OCI-LY7 (cell line): ENCODE measurements at regions not wholly inside any gene's neighbourhood (a gene's known extent, or its start where the extent isn't known, plus 50 kb on each side); places are given as distances from the start of the nearest gene placed in this dataset.

Experiments
- EZH2phosphoT487 ChIP-seq: fragments of 200-600 bp; sonication (generic); IDR thresholded peaks from 2 replicates; pipeline ENCODE4 v1.6.1; 2018; ENCODE audit warnings: low read depth, borderline replicate concordance, mild to moderate bottlenecking, mixed run types, antibody characterized with exemption, low read length, moderate library complexity, mixed read lengths
- TF ChIP-seq, protein P1 (sequence below): fragments of 200-600 bp; sonication (generic); conservative IDR thresholded peaks from 2 replicates; pipeline ENCODE4 v1.5.1; 2014; ENCODE audit warnings: mild to moderate bottlenecking, antibody characterized with exemption, low read length, moderate library complexity, mixed read lengths

DNA sequence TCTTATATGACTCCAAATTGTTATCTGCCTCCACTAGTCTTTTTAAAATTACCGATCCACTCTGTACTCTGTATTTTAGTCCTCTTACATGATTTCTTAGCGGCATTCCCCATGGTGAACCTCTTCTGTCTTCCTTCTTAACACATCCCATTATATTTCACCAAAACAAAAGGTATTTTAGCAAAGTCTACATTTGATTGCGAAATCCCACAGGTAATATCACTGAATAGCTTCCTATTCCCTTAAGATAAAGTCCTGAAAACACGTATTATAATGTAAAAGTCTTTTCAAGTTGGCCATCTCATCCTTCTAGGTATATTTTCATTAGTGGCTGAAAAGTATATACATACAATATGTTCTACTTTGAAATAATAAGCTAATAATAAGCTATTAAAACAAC is 2016.0 kb upstream of the IGFBP7 start:
- TF ChIP-seq, protein P1, sequence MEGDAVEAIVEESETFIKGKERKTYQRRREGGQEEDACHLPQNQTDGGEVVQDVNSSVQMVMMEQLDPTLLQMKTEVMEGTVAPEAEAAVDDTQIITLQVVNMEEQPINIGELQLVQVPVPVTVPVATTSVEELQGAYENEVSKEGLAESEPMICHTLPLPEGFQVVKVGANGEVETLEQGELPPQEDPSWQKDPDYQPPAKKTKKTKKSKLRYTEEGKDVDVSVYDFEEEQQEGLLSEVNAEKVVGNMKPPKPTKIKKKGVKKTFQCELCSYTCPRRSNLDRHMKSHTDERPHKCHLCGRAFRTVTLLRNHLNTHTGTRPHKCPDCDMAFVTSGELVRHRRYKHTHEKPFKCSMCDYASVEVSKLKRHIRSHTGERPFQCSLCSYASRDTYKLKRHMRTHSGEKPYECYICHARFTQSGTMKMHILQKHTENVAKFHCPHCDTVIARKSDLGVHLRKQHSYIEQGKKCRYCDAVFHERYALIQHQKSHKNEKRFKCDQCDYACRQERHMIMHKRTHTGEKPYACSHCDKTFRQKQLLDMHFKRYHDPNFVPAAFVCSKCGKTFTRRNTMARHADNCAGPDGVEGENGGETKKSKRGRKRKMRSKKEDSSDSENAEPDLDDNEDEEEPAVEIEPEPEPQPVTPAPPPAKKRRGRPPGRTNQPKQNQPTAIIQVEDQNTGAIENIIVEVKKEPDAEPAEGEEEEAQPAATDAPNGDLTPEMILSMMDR = no peak
- TF ChIP-seq EZH2phosphoT487 = no peak
